GM23338 (cell line): ENCODE measurements at regions not wholly inside any gene's neighbourhood (a gene's known extent, or its start where the extent isn't known, plus 50 kb on each side); places are given as distances from the start of the nearest gene placed in this dataset.

Experiments used
- CREB1 ChIP-seq: fragments of 250-450 bp; sonication (Bioruptor Pico); IDR thresholded peaks from 2 replicates; pipeline ENCODE4 v1.5.0; 2020; ENCODE audit warnings: low read depth, mild to moderate bottlenecking, moderate library complexity
- CTCF ChIP-seq, 2 experiments: fragments of 200-600 bp in 1 of 2; sonication (generic) in 1 of 2; conservative IDR thresholded peaks; 2 replicates each; pipeline versions ENCODE4 v1.5.1 to v1.6.1; 2016 to 2017; ENCODE audit warnings: antibody characterized with exemption in 2 of 2, low read depth in 2 of 2, mild to moderate bottlenecking in 2 of 2, moderate library complexity in 1 of 2
- EZH2 ChIP-seq: fragments of 200-600 bp; sonication (generic); IDR thresholded peaks from one replicate; pipeline ENCODE4 v1.8.0; 2017; ENCODE audit warnings: antibody characterized with exemption, mild to moderate bottlenecking, low read depth; ENCODE audit not compliant: unreplicated experiment
- EZH2phosphoT487 ChIP-seq: fragments of 200-600 bp; sonication (generic); IDR thresholded peaks from one replicate; pipeline ENCODE4 v1.8.1; 2018; ENCODE audit warnings: antibody characterized with exemption; ENCODE audit not compliant: unreplicated experiment
- JUNB ChIP-seq: IDR thresholded peaks from one replicate; pipeline ENCODE4 v1.6.1; 2016; ENCODE audit warnings: antibody characterized with exemption; ENCODE audit not compliant: unreplicated experiment
- NANOG ChIP-seq: IDR thresholded peaks from 2 replicates; pipeline ENCODE4 v1.6.1; 2016; ENCODE audit warnings: antibody characterized with exemption, borderline replicate concordance
- POLR2AphosphoS5 ChIP-seq: IDR thresholded peaks from 2 replicates; pipeline ENCODE4 v1.6.1; 2016; ENCODE audit warnings: antibody characterized with exemption, low read depth
- REST ChIP-seq: IDR thresholded peaks from one replicate; pipeline ENCODE4 v1.6.1; 2018; ENCODE audit warnings: antibody characterized with exemption; ENCODE audit not compliant: unreplicated experiment
- ZNF462 ChIP-seq: fragments of 250-450 bp; sonication (Bioruptor Pico); IDR thresholded peaks from 2 replicates; pipeline ENCODE4 v1.5.0; 2020; ENCODE audit warnings: mild to moderate bottlenecking, moderate library complexity

- no peak for TF ChIP-seq CTCF (conservative IDR thresholded peaks at IDR 0.05; ENCODE audit: low read depth in 2 of 2)
- TF ChIP-seq EZH2, result no peak
- no peak for TF ChIP-seq CREB1 (CRISPR knock-in tag)
- no peak for TF ChIP-seq NANOG
- no peak for TF ChIP-seq POLR2AphosphoS5
- TF ChIP-seq JUNB, result no peak
- TF ChIP-seq EZH2phosphoT487, result no peak
- TF ChIP-seq REST, result no peak
- TF ChIP-seq ZNF462 (CRISPR knock-in tag), result no peak
Observed at GRCh38 chr5:155082401-155082800, 68.8 kb downstream of the KIF4B start.
